Pulmonary artery endothelial cell (primary cell): ENCODE measurements at regions not wholly inside any gene's neighbourhood (a gene's known extent, or its start where the extent isn't known, plus 50 kb on each side); places are given as distances from the start of the nearest gene placed in this dataset.

Experiments
- DNase-seq: peaks from one replicate; pipeline ENCODE4 v3.0.0-alpha.2; 2011; ENCODE audit warnings: low read depth, low spot score

DNA sequence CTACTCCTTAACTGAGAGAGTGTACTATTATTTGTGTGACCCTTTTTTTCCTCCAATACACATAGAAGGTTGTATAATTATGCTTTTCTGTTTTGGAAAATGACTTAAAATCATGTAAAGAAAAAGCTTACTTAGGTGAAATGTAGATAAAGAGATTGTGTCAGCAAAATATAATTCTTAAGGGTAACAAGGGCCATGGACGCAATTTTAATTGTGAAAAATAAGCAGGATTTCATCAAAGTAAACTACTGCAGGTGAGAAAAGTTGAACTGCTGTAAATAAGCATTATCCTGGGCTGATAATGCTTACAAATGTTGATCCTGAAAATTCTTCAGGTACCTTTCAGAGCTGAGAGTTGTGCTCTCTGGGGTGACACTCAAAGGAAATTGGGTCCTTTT lies 141.5 kb downstream of the RPIA start:
- DNase-seq: no peak

GRCh38 chr2:88834376-88834775 lies 142.9 kb downstream of the RPIA start:
- DNase-seq: no peak

GRCh38 chr2:88834866-88835265 lies 143.4 kb downstream of the RPIA start:
- DNase-seq: no peak

GRCh38 chr2:88835726-88836125 lies 144.3 kb downstream of the RPIA start:
- no peak for DNase-seq

DNA sequence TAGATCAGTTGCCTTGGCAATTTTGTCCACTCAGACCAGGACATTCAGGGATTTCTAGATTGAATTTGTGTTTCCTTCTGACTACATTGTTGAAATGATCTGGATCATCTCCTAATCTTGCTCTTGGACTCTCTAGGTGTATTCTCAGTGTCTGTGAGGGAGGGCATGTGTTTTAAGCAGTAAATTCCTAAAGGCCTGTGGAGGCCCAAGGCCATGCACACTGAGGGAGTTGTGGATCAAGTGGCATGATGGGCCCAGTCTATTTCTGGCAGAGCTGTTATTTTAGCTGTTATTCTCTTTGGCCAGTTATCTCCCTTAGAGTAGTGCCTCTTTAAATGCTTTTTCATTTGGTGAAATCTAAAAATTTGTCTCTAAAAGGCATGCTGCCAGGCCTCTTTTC lies 144.9 kb downstream of the RPIA start:
- no peak for DNase-seq

- no peak for DNase-seq
These were observed 146.2 kb downstream of the RPIA start for GRCh38 chr2:88837511-88838160.

DNA sequence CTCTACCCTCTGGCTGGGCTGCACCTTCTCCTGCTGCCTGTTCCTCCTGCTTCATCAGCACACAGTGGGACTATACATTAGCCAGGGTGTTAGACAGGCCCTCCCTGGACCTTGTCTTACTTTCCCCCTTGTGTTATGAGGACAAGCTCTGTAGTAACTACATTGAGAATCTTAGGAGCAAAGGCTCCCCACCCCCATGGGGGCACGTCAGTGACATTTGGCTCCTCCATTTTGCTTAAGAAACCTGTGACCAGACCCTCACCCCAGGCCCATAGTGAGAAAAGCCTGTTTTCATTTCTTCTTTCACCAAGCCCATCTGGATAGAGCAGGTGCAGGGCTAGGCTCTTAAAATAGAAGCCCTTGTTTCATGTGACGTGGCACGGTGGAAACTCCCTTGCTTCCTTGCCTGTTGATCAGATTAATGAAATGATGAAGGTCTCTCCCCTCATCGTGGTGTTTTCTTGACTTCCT lies 146.7 kb downstream of the RPIA start:
- no peak for DNase-seq

DNA sequence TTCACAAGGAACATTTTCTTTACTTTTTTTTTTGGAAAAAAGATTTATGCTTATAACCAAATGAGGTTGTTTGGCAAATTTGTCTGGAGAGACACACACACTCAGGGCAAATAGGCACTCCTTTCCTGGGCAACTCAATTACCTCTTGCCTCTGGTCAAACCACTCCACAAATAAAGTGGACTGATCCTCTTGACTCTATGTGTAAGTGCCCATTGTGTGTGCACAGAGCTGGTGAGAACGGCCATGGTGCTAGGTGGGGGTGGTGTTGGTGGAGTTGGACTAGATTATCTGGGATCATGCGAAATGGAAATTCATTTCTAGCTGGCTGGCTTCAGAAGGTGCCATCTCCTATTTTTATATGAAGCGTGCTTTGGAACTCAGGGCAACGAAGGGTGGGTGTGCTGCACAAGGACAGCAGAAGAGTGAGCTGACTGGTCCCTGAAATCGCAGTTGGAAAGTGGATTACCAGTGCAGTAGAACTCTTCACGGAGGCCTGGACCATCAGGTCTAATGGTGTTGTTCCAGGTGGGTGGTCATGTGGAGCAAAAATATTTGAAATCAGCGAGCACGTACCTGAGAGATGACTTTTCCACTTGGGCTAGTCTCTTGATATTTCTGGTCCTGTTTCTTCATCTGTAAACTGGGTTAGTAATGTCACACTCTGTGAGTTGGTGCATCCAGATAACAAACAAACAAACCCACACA lies 149.9 kb downstream of the RPIA start:
- DNase-seq: no peak

DNA sequence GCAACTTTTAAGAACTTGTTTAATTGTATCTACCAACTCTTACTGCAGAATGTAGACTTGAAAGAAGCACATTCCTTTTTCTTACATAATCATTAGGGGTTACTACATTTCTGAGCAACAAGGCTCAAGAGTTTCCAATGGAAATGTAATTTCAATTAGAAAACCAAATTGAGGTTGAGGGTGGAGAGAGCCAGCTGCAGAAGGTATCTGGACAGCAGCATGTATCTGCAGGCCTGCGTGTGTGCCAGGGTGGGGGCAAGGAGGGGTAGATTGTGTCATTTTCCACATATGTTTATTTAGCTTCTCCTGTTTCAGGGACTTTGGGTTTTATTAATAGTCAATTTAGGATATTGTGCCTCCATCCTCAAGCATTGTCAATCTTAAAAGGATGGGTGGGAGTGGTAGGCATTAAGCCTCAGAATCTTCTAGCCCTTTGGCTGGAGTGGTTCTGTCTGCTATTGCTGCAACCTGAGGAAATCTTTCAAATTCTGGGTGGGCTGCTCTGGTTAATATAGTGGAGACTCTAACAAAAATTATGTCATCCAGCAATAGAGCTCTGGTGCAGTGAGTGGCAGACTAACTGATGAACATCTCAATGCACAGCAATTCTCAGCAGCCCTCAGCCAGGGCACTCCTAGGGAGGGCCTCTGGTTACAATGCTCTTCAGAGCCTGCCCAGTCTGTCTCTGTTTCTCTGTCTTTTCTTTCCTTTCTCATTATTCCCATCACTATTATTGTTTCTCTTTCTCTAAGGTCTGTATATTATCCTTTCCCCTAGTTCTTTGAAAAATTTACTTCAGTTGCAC lies 151.4 kb downstream of the RPIA start:
- no peak for DNase-seq

DNA sequence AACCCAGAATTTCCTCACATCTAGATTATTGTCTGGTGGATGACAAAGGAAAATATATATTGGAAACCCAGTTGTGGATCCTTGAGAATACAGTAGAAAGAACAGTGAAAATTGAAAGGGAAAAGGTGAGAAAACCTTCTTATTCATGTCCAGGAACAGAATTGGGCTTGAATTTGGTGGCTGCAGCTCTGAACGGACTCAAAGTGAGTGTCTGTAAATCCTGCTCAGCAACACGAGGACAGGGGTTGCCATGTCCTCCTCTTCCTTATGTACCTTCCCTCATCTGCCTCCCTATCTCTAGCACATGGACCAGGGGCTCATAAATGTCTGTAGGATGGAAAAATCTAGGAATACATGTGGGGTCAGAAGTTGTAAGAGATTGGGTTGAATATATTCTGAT lies 152.2 kb downstream of the RPIA start:
- no peak for DNase-seq

DNA sequence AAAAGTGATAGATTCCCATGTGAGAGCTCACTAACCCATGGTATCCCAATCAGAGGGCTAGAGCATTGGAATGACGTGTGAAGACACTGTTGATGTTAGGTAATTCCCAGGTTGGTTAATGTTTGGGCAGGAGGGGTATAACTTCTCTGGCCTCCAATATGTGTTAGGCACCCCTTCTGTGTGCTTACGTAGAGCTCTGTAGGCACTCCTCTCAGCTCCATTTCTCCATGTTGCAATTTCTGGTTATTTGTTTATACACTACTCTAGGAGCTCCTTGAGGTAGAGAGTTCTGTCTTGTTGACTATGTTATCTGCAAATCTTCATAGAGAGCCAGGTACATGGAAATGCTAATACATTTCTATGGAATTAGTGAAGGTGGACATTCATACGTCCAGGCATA lies 153.5 kb downstream of the RPIA start:
- DNase-seq: no peak

- no peak for DNase-seq
These were observed 154.5 kb downstream of the RPIA start for GRCh38 chr2:88845772-88846661.

- DNase-seq: no peak
These were observed 161.4 kb downstream of the RPIA start for GRCh38 chr2:88852753-88853402.

DNA sequence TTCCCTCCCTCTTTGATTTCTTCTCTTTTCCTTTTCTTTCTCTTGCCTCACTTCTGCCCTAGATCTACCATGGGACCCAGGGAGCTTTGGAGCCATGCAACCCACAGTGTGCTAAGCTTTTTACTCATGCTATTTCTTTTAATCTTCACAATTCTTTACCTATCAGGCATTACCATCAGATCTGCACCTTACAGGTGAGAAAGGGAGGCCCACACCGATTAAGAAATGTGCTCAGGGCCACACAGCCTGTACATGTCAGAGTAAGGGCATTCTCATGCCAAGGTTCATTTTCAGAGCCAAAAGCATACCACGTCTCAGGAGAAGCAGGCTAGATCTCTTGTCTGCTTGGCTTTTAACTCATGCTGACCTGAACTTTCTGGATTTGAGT lies 161.9 kb downstream of the RPIA start:
- no peak for DNase-seq

DNA sequence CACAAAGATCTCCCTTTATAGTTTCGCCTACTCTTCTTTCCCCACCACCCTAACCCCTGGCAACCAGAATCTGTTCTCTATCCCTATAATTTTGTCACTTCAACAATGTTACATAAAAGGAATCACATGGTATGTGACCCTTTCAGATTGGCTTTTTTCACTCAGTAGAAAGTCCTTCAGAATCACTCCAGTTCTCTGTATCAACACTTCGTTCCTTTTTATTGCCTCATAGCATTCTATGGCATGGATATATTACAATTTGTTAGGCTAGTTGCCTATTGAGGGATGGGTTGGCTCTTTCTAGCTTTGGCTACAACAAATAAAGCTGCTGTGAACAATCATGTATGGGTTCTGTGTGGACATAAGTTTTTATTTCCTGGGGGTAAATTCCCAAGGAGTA lies 163.1 kb downstream of the RPIA start:
- DNase-seq: no peak

DNA sequence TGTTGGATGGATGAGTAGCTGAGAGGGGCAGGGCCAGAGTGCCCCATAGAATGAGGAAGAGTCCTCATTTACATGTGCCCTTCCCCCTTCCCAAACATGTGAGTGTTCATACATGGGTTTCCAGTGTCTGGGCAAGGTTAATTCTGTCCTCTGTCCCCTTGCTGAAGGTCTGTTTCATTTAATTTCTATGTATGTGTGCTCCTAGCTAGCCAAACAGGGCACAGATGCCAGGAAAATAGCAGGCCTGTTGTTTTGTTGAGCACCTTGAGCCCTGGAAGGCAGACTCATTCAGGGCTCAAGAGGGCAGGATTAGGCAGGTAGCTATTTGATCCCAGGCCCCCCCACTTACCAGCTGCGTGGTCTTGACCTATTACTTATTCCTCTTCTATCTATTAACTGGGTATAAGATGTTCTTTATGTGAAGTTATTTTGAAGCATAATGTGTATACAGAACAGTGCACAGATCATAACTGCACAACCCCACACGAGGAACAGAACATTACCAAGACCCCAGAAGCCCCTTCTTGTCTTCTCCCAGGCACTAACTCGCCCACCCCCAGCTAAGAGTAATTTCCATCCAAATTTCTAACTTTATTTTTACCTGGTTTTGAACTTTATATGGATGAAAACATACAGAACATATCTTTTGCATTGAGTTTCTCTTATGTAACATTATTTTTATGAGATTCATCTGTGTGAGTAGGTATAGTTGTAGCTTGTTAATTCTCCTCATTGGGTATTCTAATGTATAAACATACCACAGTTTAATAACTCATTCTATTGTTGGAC lies 164.3 kb downstream of the RPIA start:
- DNase-seq: no peak

DNA sequence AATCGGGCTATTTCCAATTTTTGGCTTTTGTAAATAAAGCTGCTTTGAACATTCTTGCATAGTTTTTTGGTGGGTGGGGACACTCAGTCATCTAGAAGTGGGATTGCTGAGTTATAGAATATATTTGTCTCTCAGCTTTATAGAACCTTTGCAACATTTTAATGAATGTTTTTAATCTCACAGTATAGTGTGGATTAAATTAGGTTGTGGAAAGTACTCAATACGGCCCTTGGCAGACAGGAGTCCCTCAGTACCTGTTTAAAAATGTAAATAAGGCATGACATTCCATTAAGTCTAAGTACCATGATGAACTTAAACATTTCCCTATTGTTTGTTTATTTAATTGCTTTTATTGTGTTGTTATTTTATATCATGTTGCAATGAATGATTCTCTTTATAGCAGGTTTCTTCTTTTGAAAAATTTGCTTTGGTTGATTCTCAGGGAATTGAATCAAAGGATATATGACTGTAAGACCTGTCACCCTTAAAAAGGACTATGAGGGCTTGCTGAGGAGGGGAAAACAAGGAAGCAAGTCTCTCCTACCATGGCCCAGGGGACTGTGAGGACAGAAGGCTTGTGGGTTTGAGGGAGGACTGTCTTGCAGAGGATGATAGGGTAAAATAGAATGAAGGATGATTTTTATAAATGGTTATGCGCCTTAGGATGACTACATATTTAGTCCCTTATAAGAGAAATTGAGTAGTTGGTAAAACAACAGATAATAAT lies 165.1 kb downstream of the RPIA start:
- no peak for DNase-seq

GRCh38 chr2:88857274-88857741 lies 165.8 kb downstream of the RPIA start:
- DNase-seq: no peak

- peak; percentile 54 for DNase-seq
These were observed 166.5 kb downstream of the RPIA start for GRCh38 chr2:88857951-88858411.
